ENCODE measurements at regions not wholly inside any gene's neighbourhood (a gene's known extent, or its start where the extent isn't known, plus 50 kb on each side); places are given as distances from the start of the nearest gene placed in this dataset.

GRCh38 chr2:138867341-138867740 is 87.2 kb upstream of the NXPH2 start:
- BruUV-seq (replicated peaks), result no TSS peak
- intact Hi-C loops (cut with micrococcal nuclease), result no loop called here
- CTCF ChIA-PET, result interaction anchor here (0.6 to 1.9 kb wide), 2 partner anchors 21 to 257 kb away, joined by 3 to 4 read pairs; no protein-coding TSS in a partner anchor
- no peak for TF ChIP-seq CTCF (IDR thresholded peaks at IDR 0.05; ENCODE audit: unreplicated experiment)
- Mint-ChIP-seq H3K36me3 (ENCODE audit: insufficient read depth, unreplicated experiment) (no peaks in the 10 kb centered on the region), H3K27ac (ENCODE audit: low read depth, unreplicated experiment) (no peak overlapping the region), H3K9me3 (ENCODE audit: unreplicated experiment) (no peaks in the 10 kb centered on the region), H3K27me3 (ENCODE audit: insufficient read depth, unreplicated experiment) (peaks cover 73% of the 10 kb centered on the region), H3K4me3 (ENCODE audit: unreplicated experiment) (no peak overlapping the region), H3K4me1 (ENCODE audit: insufficient read depth, unreplicated experiment) (no peaks in the 10 kb centered on the region)
- POLR2A ChIA-PET, result no interaction called here
- no peak for DNase-seq (ENCODE audit: unreplicated experiment)

- intact Hi-C loops (cut with micrococcal nuclease), result no loop called here
- no peak for TF ChIP-seq CTCF (IDR thresholded peaks at IDR 0.05; ENCODE audit: unreplicated experiment)
- no TSS peak for BruUV-seq (replicated peaks)
- ChIA-PET POLR2A (no interaction called here), CTCF (no interaction called here)
- Mint-ChIP-seq H3K4me3 (ENCODE audit: unreplicated experiment) (no peak overlapping the region), H3K9me3 (ENCODE audit: unreplicated experiment) (no peaks in the 10 kb centered on the region), H3K36me3 (ENCODE audit: insufficient read depth, unreplicated experiment) (no peaks in the 10 kb centered on the region), H3K27ac (ENCODE audit: low read depth, unreplicated experiment) (no peak overlapping the region), H3K27me3 (ENCODE audit: insufficient read depth, unreplicated experiment) (peaks cover 78% of the 10 kb centered on the region), H3K4me1 (ENCODE audit: insufficient read depth, unreplicated experiment) (no peaks in the 10 kb centered on the region)
- DNase-seq (ENCODE audit: unreplicated experiment), result no peak
These were observed 86.6 kb upstream of the NXPH2 start for GRCh38 chr2:138866797-138867196.

GRCh38 chr2:138853761-138854160 is 73.6 kb upstream of the NXPH2 start:
- no TSS peak for BruUV-seq (replicated peaks)
- TF ChIP-seq CTCF (IDR thresholded peaks at IDR 0.05; ENCODE audit: unreplicated experiment), result no peak
- Mint-ChIP-seq H3K27me3 (ENCODE audit: insufficient read depth, unreplicated experiment) (peaks cover 23% of the 10 kb centered on the region), H3K27ac (ENCODE audit: low read depth, unreplicated experiment) (no peak overlapping the region), H3K36me3 (ENCODE audit: insufficient read depth, unreplicated experiment) (no peaks in the 10 kb centered on the region), H3K4me3 (ENCODE audit: unreplicated experiment) (no peak overlapping the region), H3K9me3 (ENCODE audit: unreplicated experiment) (no peaks in the 10 kb centered on the region), H3K4me1 (ENCODE audit: insufficient read depth, unreplicated experiment) (no peaks in the 10 kb centered on the region)
- ChIA-PET CTCF (interaction anchor here (0.6 to 1.9 kb wide), 3 partner anchors 9 to 70 kb away, joined by 3 to 10 read pairs (median 6); no protein-coding TSS in a partner anchor), POLR2A (no interaction called here)
- no peak for DNase-seq (ENCODE audit: unreplicated experiment)
- intact Hi-C loops (cut with micrococcal nuclease), result no loop called here

GRCh38 chr2:138853296-138853695 is 73.1 kb upstream of the NXPH2 start:
- Mint-ChIP-seq H3K4me1 (ENCODE audit: insufficient read depth, unreplicated experiment) (no peaks in the 10 kb centered on the region), H3K27me3 (ENCODE audit: insufficient read depth, unreplicated experiment) (peaks cover 18% of the 10 kb centered on the region), H3K36me3 (ENCODE audit: insufficient read depth, unreplicated experiment) (no peaks in the 10 kb centered on the region), H3K9me3 (ENCODE audit: unreplicated experiment) (no peaks in the 10 kb centered on the region), H3K4me3 (ENCODE audit: unreplicated experiment) (no peak overlapping the region), H3K27ac (ENCODE audit: low read depth, unreplicated experiment) (no peak overlapping the region)
- intact Hi-C loops (cut with micrococcal nuclease), result no loop called here
- CTCF ChIA-PET, result interaction anchor here (0.6 to 1.9 kb wide), 2 partner anchors 26 to 71 kb away, joined by 3 to 10 read pairs; no protein-coding TSS in a partner anchor
- no peak for DNase-seq (ENCODE audit: unreplicated experiment)
- TF ChIP-seq CTCF (IDR thresholded peaks at IDR 0.05; ENCODE audit: unreplicated experiment), result no peak
- BruUV-seq (replicated peaks), result no TSS peak
- POLR2A ChIA-PET, result no interaction called here

Data from MCF 10A (cell line).